HEK293 (cell line): ENCODE measurements at regions not wholly inside any gene's neighbourhood (a gene's known extent, or its start where the extent isn't known, plus 50 kb on each side); places are given as distances from the start of the nearest gene placed in this dataset.

Experiments
- CTCF ChIA-PET: fragments of 350-600 bp; formaldehyde crosslinking; extraction: SDS; loops from one replicate; lab custom pipeline; 2021; ENCODE audit warnings: antibody characterized with exemption; lab: Yijun Ruan, JAX
- POLR2A ChIA-PET: fragments of 300-600 bp; formaldehyde crosslinking; extraction: SDS; loops from one replicate; lab custom pipeline; 2020; ENCODE audit warnings: antibody characterized with exemption, inconsistent platforms; lab: Yijun Ruan, JAX
- H3K27ac ChIP-seq: fragments of 200-500 bp; sonication (Bioruptor generic); 2 replicates; pipeline ENCODE4 v1.5.1; 2014; ENCODE audit warnings: low read depth, low read length, control low read depth, inconsistent platforms; ENCODE audit errors: extremely low read depth
- H3K36me3 ChIP-seq, 2 experiments: fragments of 200-500 bp in 1 of 2; sonication (Bioruptor generic) in 1 of 2; 1 replicate in 1 of 2; 2 replicates in 1 of 2; pipeline ENCODE4 v1.5.1; 2014 to 2017; ENCODE audit warnings: inconsistent platforms in 2 of 2, low read length in 2 of 2; ENCODE audit not compliant: control insufficient read depth in 2 of 2, insufficient read depth in 1 of 2
- H3K4me1 ChIP-seq: fragments of 200-500 bp; sonication (Bioruptor generic); 2 replicates; pipeline ENCODE4 v1.5.1; 2014; ENCODE audit warnings: mild to moderate bottlenecking, low read length, inconsistent platforms; ENCODE audit not compliant: control insufficient read depth, insufficient read depth
- H3K4me3 ChIP-seq: 2 replicates; pipeline ENCODE4 v1.5.1; 2011; ENCODE audit warnings: low read depth, mild to moderate bottlenecking, control low read depth, low read length, moderate library complexity
- H3K9me3 ChIP-seq: fragments of 200-500 bp; sonication (Bioruptor generic); 2 replicates; pipeline ENCODE4 v1.5.1; 2014; ENCODE audit warnings: low read depth, low read length, inconsistent platforms; ENCODE audit not compliant: control insufficient read depth, insufficient read depth
- BCL11A ChIP-seq: fragments of 450-650 bp; formaldehyde crosslinking; IDR thresholded peaks from 2 replicates; pipeline ENCODE4 v1.5.1; 2016; ENCODE audit warnings: low read depth, missing biosample characterization, missing genetic modification characterization
- FEZF1 ChIP-seq: fragments of 450-650 bp; formaldehyde crosslinking; IDR thresholded peaks from 2 replicates; pipeline ENCODE4 v1.5.1; 2016; ENCODE audit warnings: missing biosample characterization, missing genetic modification characterization
- SP7 ChIP-seq: fragments of 450-650 bp; formaldehyde crosslinking; IDR thresholded peaks from 2 replicates; pipeline ENCODE4 v1.5.1; 2016; ENCODE audit warnings: missing biosample characterization, missing genetic modification characterization
- TSHZ1 ChIP-seq: fragments of 450-650 bp; formaldehyde crosslinking; IDR thresholded peaks from 2 replicates; pipeline ENCODE4 v1.5.1; 2016; ENCODE audit warnings: missing biosample characterization, missing genetic modification characterization, borderline replicate concordance
- WT1 ChIP-seq: fragments of 450-650 bp; formaldehyde crosslinking; IDR thresholded peaks from 2 replicates; pipeline ENCODE4 v1.5.1; 2016; ENCODE audit warnings: missing biosample characterization, missing genetic modification characterization
- YY2 ChIP-seq: fragments of 450-650 bp; formaldehyde crosslinking; IDR thresholded peaks from 2 replicates; pipeline ENCODE4 v1.5.1; 2016; ENCODE audit warnings: missing biosample characterization, missing genetic modification characterization
- ZBTB17 ChIP-seq: fragments of 450-650 bp; formaldehyde crosslinking; IDR thresholded peaks from 2 replicates; pipeline ENCODE4 v1.5.1; 2016; ENCODE audit warnings: missing biosample characterization, missing genetic modification characterization
- ZBTB48 ChIP-seq: fragments of 450-650 bp; formaldehyde crosslinking; IDR thresholded peaks from 2 replicates; pipeline ENCODE4 v1.5.1; 2016; ENCODE audit warnings: missing biosample characterization, missing genetic modification characterization
- ZNF10 ChIP-seq: fragments of 450-650 bp; formaldehyde crosslinking; IDR thresholded peaks from 2 replicates; pipeline ENCODE4 v1.5.1; 2017; ENCODE audit warnings: missing biosample characterization, missing genetic modification characterization
- ZNF112 ChIP-seq: fragments of 450-650 bp; formaldehyde crosslinking; IDR thresholded peaks from 2 replicates; pipeline ENCODE4 v1.5.0; 2017; ENCODE audit warnings: missing biosample characterization, missing genetic modification characterization
- ZNF114 ChIP-seq: fragments of 450-650 bp; formaldehyde crosslinking; IDR thresholded peaks from 2 replicates; pipeline ENCODE4 v1.5.0; 2017; ENCODE audit warnings: missing biosample characterization, missing genetic modification characterization
- ZNF121 ChIP-seq: fragments of 450-650 bp; formaldehyde crosslinking; IDR thresholded peaks from 2 replicates; pipeline ENCODE4 v1.5.1; 2016; ENCODE audit warnings: missing biosample characterization, missing genetic modification characterization
- ZNF202 ChIP-seq: fragments of 450-650 bp; formaldehyde crosslinking; IDR thresholded peaks from 2 replicates; pipeline ENCODE4 v1.5.1; 2016; ENCODE audit warnings: missing biosample characterization, missing genetic modification characterization, borderline replicate concordance
- ZNF214 ChIP-seq: fragments of 450-650 bp; formaldehyde crosslinking; IDR thresholded peaks from 2 replicates; pipeline ENCODE4 v1.5.1; 2017; ENCODE audit warnings: missing biosample characterization, mild to moderate bottlenecking, missing genetic modification characterization, borderline replicate concordance
- ZNF311 ChIP-seq: fragments of 450-650 bp; formaldehyde crosslinking; IDR thresholded peaks from 2 replicates; pipeline ENCODE4 v1.5.1; 2017; ENCODE audit warnings: missing biosample characterization, missing genetic modification characterization, borderline replicate concordance
- ZNF404 ChIP-seq: fragments of 450-650 bp; formaldehyde crosslinking; IDR thresholded peaks from 2 replicates; pipeline ENCODE4 v1.5.1; 2017; ENCODE audit warnings: missing biosample characterization, missing genetic modification characterization
- ZNF423 ChIP-seq: fragments of 450-650 bp; formaldehyde crosslinking; IDR thresholded peaks from 2 replicates; pipeline ENCODE4 v1.5.1; 2016; ENCODE audit warnings: missing biosample characterization, missing genetic modification characterization
- ZNF426 ChIP-seq: fragments of 450-650 bp; formaldehyde crosslinking; IDR thresholded peaks from 2 replicates; pipeline ENCODE4 v1.5.1; 2017; ENCODE audit warnings: missing biosample characterization, missing genetic modification characterization, mild to moderate bottlenecking, inconsistent platforms, moderate library complexity
- ZNF433 ChIP-seq: fragments of 450-650 bp; formaldehyde crosslinking; IDR thresholded peaks from 2 replicates; pipeline ENCODE4 v1.5.1; 2016; ENCODE audit warnings: missing biosample characterization, missing genetic modification characterization, low read depth
- ZNF549 ChIP-seq: fragments of 450-650 bp; IDR thresholded peaks from 2 replicates; pipeline ENCODE4 v1.5.1; 2018; ENCODE audit warnings: missing biosample characterization, missing genetic modification characterization, mild to moderate bottlenecking, inconsistent platforms, moderate library complexity
- ZNF555 ChIP-seq: fragments of 450-650 bp; formaldehyde crosslinking; conservative IDR thresholded peaks from 2 replicates; pipeline ENCODE4 v1.5.1; 2017; ENCODE audit warnings: missing biosample characterization, mild to moderate bottlenecking, missing genetic modification characterization, inconsistent platforms
- ZNF623 ChIP-seq: fragments of 450-650 bp; formaldehyde crosslinking; IDR thresholded peaks from 2 replicates; pipeline ENCODE4 v1.5.1; 2016; ENCODE audit warnings: missing biosample characterization, missing genetic modification characterization
- ZNF830 ChIP-seq: fragments of 450-650 bp; IDR thresholded peaks from 2 replicates; pipeline ENCODE4 v1.5.0; 2018; ENCODE audit warnings: missing biosample characterization, missing genetic modification characterization, low read depth, mild to moderate bottlenecking, moderate library complexity
- TF ChIP-seq, protein P1 (sequence below): fragments of 450-650 bp; formaldehyde crosslinking; IDR thresholded peaks from 2 replicates; pipeline ENCODE4 v1.5.1; 2016; ENCODE audit warnings: missing biosample characterization, missing genetic modification characterization

DNA sequence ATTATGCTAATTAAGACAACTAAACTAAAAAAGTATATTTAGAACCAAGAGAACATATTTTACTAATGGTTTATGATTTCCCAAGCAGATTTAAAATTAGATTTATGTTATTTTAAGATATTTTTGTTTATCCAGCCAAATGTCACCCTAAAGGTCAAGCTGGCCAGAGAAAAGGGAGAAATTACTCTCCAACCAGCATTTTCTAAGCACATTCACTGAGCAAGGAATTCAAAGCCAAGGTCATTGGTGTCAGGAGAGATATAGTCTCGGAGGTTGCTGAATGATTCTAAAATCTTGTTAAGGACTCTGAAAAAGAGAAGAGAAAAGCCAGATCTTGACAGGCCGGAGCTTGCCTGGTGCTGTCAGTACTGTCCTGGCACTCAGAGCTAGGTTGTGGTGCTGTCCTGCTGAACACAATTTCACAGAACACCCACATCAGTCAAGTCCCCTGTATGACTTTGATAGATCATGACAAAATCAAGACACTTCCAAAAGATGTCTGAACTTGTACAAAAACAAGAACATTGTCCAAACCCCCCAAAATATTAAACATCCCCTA, 222.3 kb upstream of the SMLR1 start:
- CTCF ChIA-PET, result interaction anchor here (0.6 kb wide), 3 partner anchors 50 to 995 kb away, joined by 3 to 7 read pairs (median 4); no protein-coding TSS in a partner anchor
- TF ChIP-seq FEZF1 (tag by site-specific recombination), result no peak
- TF ChIP-seq ZNF112, result no peak
- no peak for TF ChIP-seq YY2 (tag by site-specific recombination)
- no peak for TF ChIP-seq ZBTB48
- no peak for TF ChIP-seq WT1
- no peak for TF ChIP-seq ZNF121
- no peak for TF ChIP-seq ZNF426
- Histone ChIP-seq H3K36me3 (no peaks in the 10 kb centered on the region), H3K4me3 (no peak overlapping the region), H3K9me3 (no peaks in the 10 kb centered on the region), H3K4me1 (peaks cover 6% of the 10 kb centered on the region), H3K27ac (no peak overlapping the region)
- POLR2A ChIA-PET, result interaction anchor here (0.6 kb wide), 1 partner anchor 17 kb away, joined by 3 read pairs; no protein-coding TSS in a partner anchor

DNA sequence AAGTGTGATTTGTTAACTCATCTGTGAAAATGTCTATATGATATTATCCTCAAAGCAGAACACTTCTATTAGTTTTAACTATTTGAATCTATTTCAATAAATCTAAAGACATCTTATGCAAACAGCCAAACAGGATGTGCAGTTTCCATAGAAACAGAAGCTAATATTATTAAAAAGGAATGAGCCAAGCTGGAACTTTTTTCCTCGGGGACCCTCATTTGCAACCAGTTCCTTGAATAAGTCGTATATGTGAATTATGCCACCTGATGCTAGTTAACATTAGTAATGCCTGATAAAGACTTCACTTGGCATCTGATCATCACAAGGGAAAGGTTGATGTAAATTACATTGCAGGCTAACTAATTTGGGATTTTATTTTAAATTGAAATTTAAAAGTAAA, 216.9 kb upstream of the SMLR1 start:
- ChIA-PET POLR2A (no interaction called here), CTCF (interaction anchor here (0.6 kb wide), 1 partner anchor 166 kb away, joined by 3 read pairs; no protein-coding TSS in a partner anchor)
- TF ChIP-seq ZNF830 (tag by site-specific recombination) (no peak), ZNF311 (tag by site-specific recombination) (no peak), ZNF114 (tag by site-specific recombination) (no peak), ZNF549 (tag by site-specific recombination) (no peak), ZNF10 (tag by site-specific recombination) (no peak), ZNF214 (tag by site-specific recombination) (no peak), SP7 (tag by site-specific recombination) (no peak), BCL11A (tag by site-specific recombination) (no peak), ZNF623 (tag by site-specific recombination) (no peak), ZNF433 (tag by site-specific recombination) (no peak), ZNF202 (tag by site-specific recombination) (no peak), ZNF423 (tag by site-specific recombination) (no peak), ZNF404 (tag by site-specific recombination) (no peak), ZBTB17 (tag by site-specific recombination) (no peak), TSHZ1 (no peak), ZNF555 (tag by site-specific recombination) (no peak)
- TF ChIP-seq, protein P1, sequence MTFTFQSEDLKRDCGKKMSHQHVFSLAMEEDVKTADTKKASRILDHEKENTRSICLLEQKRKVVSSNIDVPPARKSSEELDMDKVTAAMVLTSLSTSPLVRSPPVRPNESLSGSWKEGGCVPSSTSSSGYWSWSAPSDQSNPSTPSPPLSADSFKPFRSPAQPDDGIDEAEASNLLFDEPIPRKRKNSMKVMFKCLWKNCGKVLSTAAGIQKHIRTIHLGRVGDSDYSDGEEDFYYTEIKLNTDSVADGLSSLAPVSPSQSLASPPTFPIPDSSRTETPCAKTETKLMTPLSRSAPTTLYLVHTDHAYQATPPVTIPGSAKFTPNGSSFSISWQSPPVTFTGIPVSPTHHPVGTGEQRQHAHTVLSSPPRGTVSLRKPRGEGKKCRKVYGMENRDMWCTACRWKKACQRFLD (tag by site-specific recombination), result no peak
- Histone ChIP-seq H3K4me3 (no peak overlapping the region), H3K36me3 (no peaks in the 10 kb centered on the region), H3K9me3 (no peaks in the 10 kb centered on the region), H3K4me1 (no peaks in the 10 kb centered on the region), H3K27ac (no peak overlapping the region)
